ENCODE measurements at regions not wholly inside any gene's neighbourhood (a gene's known extent, or its start where the extent isn't known, plus 50 kb on each side); places are given as distances from the start of the nearest gene placed in this dataset.
A peak's percentile ranks its signal among the peaks of the same experiment; 100 is the strongest.

GRCh38 chr2:219983836-219984235 lies 356.4 kb downstream of the SLC4A3 start:
- TF ChIP-seq CTCF (IDR thresholded peaks at IDR 0.05), result no peak
- ATAC-seq (ENCODE audit: low FRiP score) (peak; percentile 63), DNase-seq (ENCODE audit: low spot score) (no peak)

- ATAC-seq (ENCODE audit: low FRiP score), result no peak
- TF ChIP-seq CTCF (IDR thresholded peaks at IDR 0.05), result no peak
- DNase-seq (ENCODE audit: low spot score), result no peak
Observed at GRCh38 chr2:219985017-219985416, 357.6 kb downstream of the SLC4A3 start.

- TF ChIP-seq CTCF (IDR thresholded peaks at IDR 0.05), result no peak
- DNase-seq (ENCODE audit: low spot score), result no peak
- peak; percentile 58 for ATAC-seq (ENCODE audit: low FRiP score)
Observed at GRCh38 chr2:219987830-219988229, 360.4 kb downstream of the SLC4A3 start.

- no peak for TF ChIP-seq CTCF (IDR thresholded peaks at IDR 0.05)
Observed at GRCh38 chr2:219989744-219990143, 362.3 kb downstream of the SLC4A3 start.

GRCh38 chr2:219991116-219991515 lies 363.7 kb downstream of the SLC4A3 start:
- no peak for DNase-seq (ENCODE audit: low spot score)
- no peak for TF ChIP-seq CTCF (IDR thresholded peaks at IDR 0.05)
- peak; percentile 20 for ATAC-seq (ENCODE audit: low FRiP score)

More at GRCh38 chr2:219989744-219990143, 362.3 kb downstream of the SLC4A3 start:
- DNase-seq (ENCODE audit: low spot score) (no peak), ATAC-seq (ENCODE audit: low FRiP score) (no peak)

GRCh38 chr2:219995399-219995798 lies 368.0 kb downstream of the SLC4A3 start:
- TF ChIP-seq CTCF (IDR thresholded peaks at IDR 0.05), result no peak
- DNase-seq (ENCODE audit: low spot score) (no peak), ATAC-seq (ENCODE audit: low FRiP score) (no peak)

- ATAC-seq (ENCODE audit: low FRiP score) (no peak), DNase-seq (ENCODE audit: low spot score) (no peak)
- TF ChIP-seq CTCF (IDR thresholded peaks at IDR 0.05), result no peak
Observed at GRCh38 chr2:219995991-219996765, 368.7 kb downstream of the SLC4A3 start.

All from omental fat pad (tissue), 3 donors.